AG09319 (cell line): ENCODE measurements at regions not wholly inside any gene's neighbourhood (a gene's known extent, or its start where the extent isn't known, plus 50 kb on each side); places are given as distances from the start of the nearest gene placed in this dataset.
A peak's percentile ranks its signal among the peaks of the same experiment; 100 is the strongest.

Experiments used
- DNase-seq: peaks from one replicate; pipeline ENCODE4 v3.0.0-alpha.2; 2010; ENCODE audit warnings: low read depth; ENCODE audit errors: extremely low read depth
- TF ChIP-seq, protein P1 (sequence below): IDR thresholded peaks from 2 replicates; pipeline ENCODE4 v1.5.1; 2011; ENCODE audit warnings: low read depth, mild to moderate bottlenecking, inconsistent platforms, low read length, moderate library complexity

DNA sequence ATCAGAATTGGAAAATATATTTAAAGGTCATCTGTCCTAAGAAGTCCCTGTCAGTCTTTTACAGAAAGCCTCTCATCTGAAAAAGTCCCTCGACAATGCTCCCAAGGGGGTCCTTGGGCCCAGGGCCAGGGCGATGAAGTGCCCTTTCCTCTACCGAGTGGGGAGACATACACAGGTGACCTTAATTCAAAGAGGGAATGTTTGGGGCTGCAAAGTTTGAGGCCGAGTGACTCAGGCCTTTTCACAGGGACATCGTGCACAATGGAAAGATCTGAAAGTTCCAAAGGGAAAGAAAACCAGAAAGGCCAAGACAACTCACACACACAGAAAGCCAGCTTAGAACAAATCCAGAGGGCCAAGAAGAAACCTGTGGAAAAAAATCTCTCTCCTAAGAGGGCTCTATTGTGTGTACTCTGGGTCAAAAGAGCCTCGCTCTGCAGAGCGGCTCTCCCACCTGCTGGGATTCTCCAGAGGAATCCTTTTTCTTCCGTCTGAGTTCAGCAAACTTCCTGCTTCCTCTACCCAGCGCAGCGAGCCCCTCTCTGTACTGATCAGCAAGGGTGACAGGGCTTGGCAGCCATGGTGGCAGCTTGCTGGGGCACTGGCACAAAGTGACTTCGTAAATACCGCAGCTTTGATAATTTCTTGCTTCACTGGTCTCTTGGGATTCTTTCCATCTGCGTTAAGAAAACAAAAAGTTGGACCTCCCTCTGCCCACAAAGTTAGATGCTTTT is 259.1 kb downstream of the OPA1 start:
- DNase-seq: no peak
- TF ChIP-seq, protein P1, sequence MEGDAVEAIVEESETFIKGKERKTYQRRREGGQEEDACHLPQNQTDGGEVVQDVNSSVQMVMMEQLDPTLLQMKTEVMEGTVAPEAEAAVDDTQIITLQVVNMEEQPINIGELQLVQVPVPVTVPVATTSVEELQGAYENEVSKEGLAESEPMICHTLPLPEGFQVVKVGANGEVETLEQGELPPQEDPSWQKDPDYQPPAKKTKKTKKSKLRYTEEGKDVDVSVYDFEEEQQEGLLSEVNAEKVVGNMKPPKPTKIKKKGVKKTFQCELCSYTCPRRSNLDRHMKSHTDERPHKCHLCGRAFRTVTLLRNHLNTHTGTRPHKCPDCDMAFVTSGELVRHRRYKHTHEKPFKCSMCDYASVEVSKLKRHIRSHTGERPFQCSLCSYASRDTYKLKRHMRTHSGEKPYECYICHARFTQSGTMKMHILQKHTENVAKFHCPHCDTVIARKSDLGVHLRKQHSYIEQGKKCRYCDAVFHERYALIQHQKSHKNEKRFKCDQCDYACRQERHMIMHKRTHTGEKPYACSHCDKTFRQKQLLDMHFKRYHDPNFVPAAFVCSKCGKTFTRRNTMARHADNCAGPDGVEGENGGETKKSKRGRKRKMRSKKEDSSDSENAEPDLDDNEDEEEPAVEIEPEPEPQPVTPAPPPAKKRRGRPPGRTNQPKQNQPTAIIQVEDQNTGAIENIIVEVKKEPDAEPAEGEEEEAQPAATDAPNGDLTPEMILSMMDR: no peak

- TF ChIP-seq, protein P1: no peak
- DNase-seq: no peak
Observed at GRCh38 chr3:193852901-193853300, 259.9 kb downstream of the OPA1 start.

DNA sequence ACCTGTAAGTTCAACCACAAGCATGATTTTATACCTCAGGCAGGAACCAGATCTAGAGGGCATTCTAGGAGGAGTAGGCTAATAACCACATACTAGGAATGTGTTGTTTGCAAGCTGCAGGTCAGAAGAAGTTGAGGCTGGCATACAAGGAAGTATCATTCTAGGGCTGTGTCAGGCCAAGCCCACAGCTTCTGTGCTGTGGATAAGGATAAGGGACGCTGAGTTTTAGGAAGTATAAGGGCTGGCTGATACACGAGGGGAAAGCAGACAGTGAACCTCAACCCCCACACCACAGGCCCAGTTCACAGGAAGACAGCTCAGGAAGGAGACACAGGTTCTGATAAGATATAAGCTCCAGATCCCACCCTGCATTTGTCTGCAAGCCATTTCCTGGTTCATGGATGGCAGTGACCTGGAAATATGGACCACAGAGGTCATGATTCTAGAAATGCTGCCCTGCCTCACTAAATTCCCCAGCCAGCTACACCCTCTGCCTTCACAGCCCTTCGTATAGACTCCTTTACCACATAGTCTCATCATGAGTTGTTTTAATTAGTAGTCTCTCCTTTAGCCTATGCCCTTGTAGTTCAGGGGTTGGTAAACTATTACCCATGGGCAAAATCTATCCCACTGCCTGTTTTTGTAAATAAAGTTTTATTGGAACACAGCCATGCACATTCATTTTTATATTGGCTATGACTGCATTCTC is 260.7 kb downstream of the OPA1 start:
- DNase-seq: no peak
- TF ChIP-seq, protein P1: no peak

- DNase-seq: peak; percentile 95
- TF ChIP-seq, protein P1: no peak
Observed at GRCh38 chr3:193857996-193858395, 265.0 kb downstream of the OPA1 start.

- TF ChIP-seq, protein P1: no peak
Observed at GRCh38 chr3:193859195-193859594, 266.2 kb downstream of the OPA1 start.

GRCh38 chr3:193861012-193861411 is 268.0 kb downstream of the OPA1 start:
- DNase-seq: no peak
- TF ChIP-seq, protein P1: no peak

More at GRCh38 chr3:193859195-193859594, 266.2 kb downstream of the OPA1 start:
- DNase-seq: no peak

GRCh38 chr3:193862843-193863242 is 269.8 kb downstream of the OPA1 start:
- TF ChIP-seq, protein P1: no peak
- no peak for DNase-seq
